IMR-90 (cell line): ENCODE measurements at regions not wholly inside any gene's neighbourhood (a gene's known extent, or its start where the extent isn't known, plus 50 kb on each side); places are given as distances from the start of the nearest gene placed in this dataset.

Experiments
- ATAC-seq: fragments of 200-7000 bp; cut with Tn5 transposase; 2 replicates; pipeline ENCODE4 v1.9.1; 2020; ENCODE audit warnings: low read depth, mild to moderate bottlenecking, moderate library complexity
- BruUV-seq: library from RNA; stranded (reverse); fragments of 400-500 nt; replicated peaks from 2 replicates; lab custom pipeline; 2021; lab: Mats Ljungman, UMichigan
- CTCF ChIA-PET: fragments of 300-600 bp; formaldehyde crosslinking; extraction: SDS; loops from one replicate; lab custom pipeline; 2021; ENCODE audit warnings: antibody characterized with exemption; lab: Yijun Ruan, JAX
- POLR2A ChIA-PET: fragments of 300-600 bp; sonication (Branson Sonifier 250); formaldehyde crosslinking; loops from one replicate; lab custom pipeline; 2022; ENCODE audit warnings: antibody characterized with exemption; ENCODE audit not compliant: unreplicated experiment; lab: Charles Lee
- DNase-seq: peaks from one replicate; pipeline ENCODE4 v3.0.0; 2013
- H2AFZ ChIP-seq: replicated peaks from 2 replicates; pipeline ENCODE3; 2013; ENCODE audit warnings: low read length, mild to moderate bottlenecking; ENCODE audit not compliant: poor library complexity
- H2AK5ac ChIP-seq: 2 replicates; pipeline ENCODE4 v1.6.1; 2013; ENCODE audit warnings: low read depth, low read length, inconsistent platforms
- H2AK9ac ChIP-seq: replicated peaks from 2 replicates; pipeline ENCODE3; 2013; ENCODE audit warnings: mild to moderate bottlenecking, low read depth, low read length, moderate library complexity; ENCODE audit not compliant: poor library complexity
- H2BK120ac ChIP-seq: 2 replicates; pipeline ENCODE4 v1.6.1; 2013; ENCODE audit warnings: low read depth, low read length, inconsistent platforms
- H2BK15ac ChIP-seq: 3 replicates; pipeline ENCODE4 v1.6.1; 2013; ENCODE audit warnings: low read depth, low read length, inconsistent platforms
- H2BK20ac ChIP-seq: 2 replicates; pipeline ENCODE4 v1.6.1; 2013; ENCODE audit warnings: low read depth, mild to moderate bottlenecking, inconsistent platforms, low read length, moderate library complexity
- H2BK5ac ChIP-seq: 2 replicates; pipeline ENCODE4 v1.6.1; 2013; ENCODE audit warnings: mild to moderate bottlenecking, low read depth, low read length, inconsistent platforms; ENCODE audit not compliant: poor library complexity, severe bottlenecking
- H3K14ac ChIP-seq: replicated peaks from 2 replicates; pipeline ENCODE4 v1.6.1; 2013; ENCODE audit warnings: low read depth, low read length, inconsistent platforms
- H3K18ac ChIP-seq: 2 replicates; pipeline ENCODE4 v1.6.1; 2013; ENCODE audit warnings: low read depth, low read length, control low read depth
- H3K23ac ChIP-seq: 2 replicates; pipeline ENCODE4 v1.6.1; 2013; ENCODE audit warnings: low read depth, low read length, inconsistent platforms
- H3K27ac ChIP-seq: 2 replicates; pipeline ENCODE4 v1.5.1; 2013; ENCODE audit warnings: mild to moderate bottlenecking, control low read depth, low read length; ENCODE audit not compliant: insufficient read depth
- H3K27me3 ChIP-seq: 2 replicates; pipeline ENCODE4 v1.6.1; 2013; ENCODE audit warnings: low read length; ENCODE audit not compliant: control insufficient read depth, insufficient read depth
- H3K36me3 ChIP-seq: 2 replicates; pipeline ENCODE4 v1.6.1; 2013; ENCODE audit warnings: low read length, mixed read lengths; ENCODE audit not compliant: control insufficient read depth, insufficient read depth
- H3K4ac ChIP-seq: 2 replicates; pipeline ENCODE4 v1.6.1; 2013; ENCODE audit warnings: low read depth, low read length, inconsistent platforms
- H3K4me1 ChIP-seq: 2 replicates; pipeline ENCODE4 v1.6.1; 2013; ENCODE audit warnings: low read length, mixed read lengths; ENCODE audit not compliant: control insufficient read depth, insufficient read depth
- H3K4me2 ChIP-seq: 2 replicates; pipeline ENCODE4 v1.6.1; 2013; ENCODE audit warnings: low read depth, mild to moderate bottlenecking, control low read depth, low read length, moderate library complexity
- H3K4me3 ChIP-seq: 2 replicates; pipeline ENCODE4 v1.5.1; 2013; ENCODE audit warnings: low read depth, mild to moderate bottlenecking, control low read depth, low read length, moderate library complexity; ENCODE audit not compliant: insufficient read depth
- H3K56ac ChIP-seq: 2 replicates; pipeline ENCODE4 v1.6.1; 2013; ENCODE audit warnings: low read length, inconsistent platforms; ENCODE audit not compliant: insufficient read depth; ENCODE audit errors: extremely low read depth
- H3K79me1 ChIP-seq, 2 experiments: 2 replicates each; pipeline ENCODE4 v1.6.1; 2013; ENCODE audit warnings: low read length in 2 of 2, inconsistent platforms in 1 of 2, low read depth in 1 of 2
- H3K9ac ChIP-seq: 2 replicates; pipeline ENCODE4 v1.6.1; 2013; ENCODE audit warnings: low read depth, low read length, control low read depth
- H3K9me1 ChIP-seq: 2 replicates; pipeline ENCODE4 v1.6.1; 2013; ENCODE audit warnings: low read length, inconsistent platforms; ENCODE audit not compliant: insufficient read depth
- H3K9me3 ChIP-seq: 2 replicates; pipeline ENCODE4 v1.6.1; 2013; ENCODE audit warnings: low read length; ENCODE audit not compliant: control insufficient read depth, insufficient read depth
- H4K20me1 ChIP-seq: 2 replicates; pipeline ENCODE4 v1.6.1; 2013; ENCODE audit warnings: low read length, inconsistent platforms; ENCODE audit not compliant: insufficient read depth
- H4K5ac ChIP-seq: 2 replicates; pipeline ENCODE4 v1.6.1; 2013; ENCODE audit warnings: mild to moderate bottlenecking, low read depth, low read length, control low read depth
- H4K8ac ChIP-seq, 2 experiments: 2 replicates each; pipeline ENCODE4 v1.6.1; 2013; ENCODE audit warnings: low read depth in 2 of 2, low read length in 2 of 2, control low read depth in 1 of 2, inconsistent platforms in 1 of 2
- H4K91ac ChIP-seq: 2 replicates; pipeline ENCODE4 v1.6.1; 2013; ENCODE audit warnings: low read depth, low read length, inconsistent platforms; ENCODE audit not compliant: insufficient read depth
- CEBPB ChIP-seq: IDR thresholded peaks from 2 replicates; pipeline ENCODE4 v1.6.1; 2012; ENCODE audit warnings: low read depth, low read length, improper control_type of control experiment
- ELK1 ChIP-seq: fragments of 150-350 bp; IDR thresholded peaks from 2 replicates; pipeline ENCODE4 v1.6.1; 2016; ENCODE audit warnings: low read depth, mild to moderate bottlenecking, low read length, moderate library complexity, borderline replicate concordance
- MAFK ChIP-seq: IDR thresholded peaks from 2 replicates; pipeline ENCODE4 v1.6.1; 2012; ENCODE audit warnings: low read depth, low read length, improper control_type of control experiment
- MXI1 ChIP-seq: IDR thresholded peaks from 2 replicates; pipeline ENCODE4 v1.6.1; 2012; ENCODE audit warnings: low read depth, mild to moderate bottlenecking, low read length, moderate library complexity, borderline replicate concordance
- NFE2L2 ChIP-seq: fragments of 150-350 bp; IDR thresholded peaks from 2 replicates; pipeline ENCODE4 v1.6.1; 2016; ENCODE audit warnings: low read depth, mild to moderate bottlenecking, low read length
- POLR2A ChIP-seq: IDR thresholded peaks from 2 replicates; pipeline ENCODE4 v1.6.1; 2012; ENCODE audit warnings: mild to moderate bottlenecking, low read depth, low read length
- RAD21 ChIP-seq: IDR thresholded peaks from 2 replicates; pipeline ENCODE4 v1.6.1; 2012; ENCODE audit warnings: low read length, improper control_type of control experiment
- RCOR1 ChIP-seq: IDR thresholded peaks from 2 replicates; pipeline ENCODE4 v1.6.1; 2012; ENCODE audit warnings: mild to moderate bottlenecking, low read length, improper control_type of control experiment; ENCODE audit not compliant: insufficient replicate concordance
- USF2 ChIP-seq: fragments of 150-350 bp; IDR thresholded peaks from 2 replicates; pipeline ENCODE4 v1.6.1; 2017; ENCODE audit warnings: mild to moderate bottlenecking, antibody characterized with exemption, low read length, low read depth
- WGBS, 2 experiments: methylation state at CpG; one replicate each; pipeline versions ENCODE4 v1.1.5 to v1.1.7; 2013; ENCODE audit warnings: missing lambda C conversion rate in 2 of 2; ENCODE audit not compliant: insufficient read length in 1 of 2; ENCODE audit errors: extremely low coverage in 2 of 2; 5-methylcytosine and 5-hydroxymethylcytosine counted together
- dilution Hi-C: fragments of 300-500 bp; cut with HindIII; formaldehyde crosslinking; loops from one replicate; pipeline ENCODE4 v1.14.3; 2018; ENCODE audit warnings: low sequenced_read_pairs; ENCODE audit not compliant: unreplicated experiment
- in situ Hi-C: fragments of 300-500 bp; cut with MboI; formaldehyde crosslinking; loops from 3 replicates; pipeline ENCODE4 v1.14.3; 2019; ENCODE audit warnings: low sequenced_read_pairs, inconsistent platforms, mixed read lengths
- intact Hi-C: fragments of 100-400 bp; cut with micrococcal nuclease; formaldehyde crosslinking; loops from 2 replicates; pipeline ENCODE4 v1.10.0; 2022

- peaks cover 7% of the 10 kb centered on the region; the same call in 1 of the 2 replicates for H3K9me3 ChIP-seq
- CTCF ChIA-PET, result no interaction called here
These were observed 136.7 kb upstream of the SPHKAP start for GRCh38 chr2:228318218-228318617.

More at GRCh38 chr2:228318218-228318617, 136.7 kb upstream of the SPHKAP start:
- no CpG with 5 or more reads among the region's 1 CpG for WGBS, 2 experiments
- Histone ChIP-seq H3K18ac (no peak overlapping the region), H3K27me3 (no peaks in the 10 kb centered on the region), H2BK20ac (no peak overlapping the region), H3K4ac (no peak overlapping the region), H3K4me3 (no peak overlapping the region), H3K23ac (no peak overlapping the region), H3K9me1 (no peaks in the 10 kb centered on the region), H3K9ac (no peak overlapping the region), H4K8ac (no peak overlapping the region), H2BK120ac (no peak overlapping the region), H3K4me2 (no peak overlapping the region), H3K79me1 (no peaks in the 10 kb centered on the region), H2AK9ac (no peak overlapping the region), H3K4me1 (no peaks in the 10 kb centered on the region), H3K27ac (no peak overlapping the region), H2AK5ac (no peak overlapping the region), H3K14ac (no peak overlapping the region), H2BK5ac (no peak overlapping the region), H4K5ac (no peak overlapping the region), H3K36me3 (no peaks in the 10 kb centered on the region), H4K20me1 (no peaks in the 10 kb centered on the region), H4K91ac (no peak overlapping the region), H2AFZ (no peak overlapping the region), H2BK15ac (no peak overlapping the region), H3K56ac (no peak overlapping the region)
- TF ChIP-seq NFE2L2 (no peak), RCOR1 (no peak), MAFK (no peak), CEBPB (no peak), POLR2A (no peak), MXI1 (no peak), ELK1 (no peak), RAD21 (no peak), USF2 (no peak)
- in situ Hi-C loops, result no loop called here
- dilution Hi-C loops, result no loop called here
- DNase-seq (no peak), ATAC-seq (no peak)
- intact Hi-C loops, result no loop called here
- POLR2A ChIA-PET, result no interaction called here
- no TSS peak for BruUV-seq
